ENCODE measurements at regions not wholly inside any gene's neighbourhood (a gene's known extent, or its start where the extent isn't known, plus 50 kb on each side); places are given as distances from the start of the nearest gene placed in this dataset.

- H3K27me3 Mint-ChIP-seq (ENCODE audit: low read depth) = peaks cover 12% of the 10 kb centered on the region
- H3K36me3 Mint-ChIP-seq (ENCODE audit: low read depth) = no peaks in the 10 kb centered on the region
- TF ChIP-seq CTCF (IDR thresholded peaks at IDR 0.05; ENCODE audit: unreplicated experiment in 3 of 3) = no peak
- no peaks in the 10 kb centered on the region for H3K9me3 Mint-ChIP-seq
- no peak overlapping the region for H3K27ac Mint-ChIP-seq
- peaks cover 8% of the 10 kb centered on the region for H3K4me1 Mint-ChIP-seq
- no peak overlapping the region for H3K4me3 Mint-ChIP-seq
Measured at GRCh38 chr10:125460326-125460725, 222.6 kb downstream of the TEX36 start.

GRCh38 chr10:125457406-125457805 is 225.6 kb downstream of the TEX36 start:
- Mint-ChIP-seq H3K9me3 (no peaks in the 10 kb centered on the region), H3K27me3 (ENCODE audit: low read depth) (peaks cover 9% of the 10 kb centered on the region), H3K36me3 (ENCODE audit: low read depth) (no peaks in the 10 kb centered on the region), H3K4me3 (no peak overlapping the region), H3K4me1 (peaks cover 8% of the 10 kb centered on the region), H3K27ac (peak overlapping the region in 1 of 3 experiments; percentile 50)
- no peak for TF ChIP-seq CTCF (IDR thresholded peaks at IDR 0.05; ENCODE audit: unreplicated experiment in 3 of 3)

GRCh38 chr10:125455855-125456254 is 227.1 kb downstream of the TEX36 start:
- H3K9me3 Mint-ChIP-seq = no peaks in the 10 kb centered on the region
- no peak for TF ChIP-seq CTCF (IDR thresholded peaks at IDR 0.05; ENCODE audit: unreplicated experiment in 3 of 3)
- H3K27me3 Mint-ChIP-seq (ENCODE audit: low read depth) = peaks cover 6% of the 10 kb centered on the region
- H3K27ac Mint-ChIP-seq = peak overlapping the region; percentile 77 to 81 (median 77)
- H3K4me1 Mint-ChIP-seq = peaks cover 8% of the 10 kb centered on the region
- no peak overlapping the region for H3K4me3 Mint-ChIP-seq
- no peaks in the 10 kb centered on the region for H3K36me3 Mint-ChIP-seq (ENCODE audit: low read depth)

GRCh38 chr10:125455431-125455830 is 227.5 kb downstream of the TEX36 start:
- Mint-ChIP-seq H3K4me3 (no peak overlapping the region), H3K27me3 (ENCODE audit: low read depth) (peaks cover 6% of the 10 kb centered on the region), H3K9me3 (no peaks in the 10 kb centered on the region), H3K4me1 (peaks cover 8% of the 10 kb centered on the region), H3K36me3 (ENCODE audit: low read depth) (no peaks in the 10 kb centered on the region), H3K27ac (peak overlapping the region; percentile 77 to 81 (median 77))
- TF ChIP-seq CTCF (IDR thresholded peaks at IDR 0.05; ENCODE audit: unreplicated experiment in 3 of 3) = no peak

- Mint-ChIP-seq H3K4me3 (no peak overlapping the region), H3K36me3 (ENCODE audit: low read depth) (no peaks in the 10 kb centered on the region), H3K9me3 (no peaks in the 10 kb centered on the region), H3K27ac (no peak overlapping the region), H3K27me3 (ENCODE audit: low read depth) (peaks cover 5% of the 10 kb centered on the region), H3K4me1 (peaks cover 7% of the 10 kb centered on the region)
- no peak for TF ChIP-seq CTCF (IDR thresholded peaks at IDR 0.05; ENCODE audit: unreplicated experiment in 3 of 3)
Measured at GRCh38 chr10:125451319-125451718, 231.6 kb downstream of the TEX36 start.

- Mint-ChIP-seq H3K27ac (no peak overlapping the region), H3K9me3 (no peaks in the 10 kb centered on the region), H3K36me3 (ENCODE audit: low read depth) (no peaks in the 10 kb centered on the region), H3K4me1 (no peaks in the 10 kb centered on the region), H3K27me3 (ENCODE audit: low read depth) (peaks cover 7% of the 10 kb centered on the region), H3K4me3 (no peak overlapping the region)
- no peak for TF ChIP-seq CTCF (IDR thresholded peaks at IDR 0.05; ENCODE audit: unreplicated experiment in 3 of 3)
Measured at GRCh38 chr10:125450218-125450617, 232.7 kb downstream of the TEX36 start.

All from nephron (organoid).